Activated T-helper 1 cell treated with anti-CD3 and anti-CD28 coated beads, Interleukin-12 subunit alpha, Interleukin-12 subunit beta, Interleukin-2, Interleukin-4 antibody, amounts not matched to agents 30 ng/mL and 10 ng/mL and 1 ng/mL, durations not matched to agents 14 hours and 24 hours and 36 hours (primary cell): ENCODE measurements at regions not wholly inside any gene's neighbourhood (a gene's known extent, or its start where the extent isn't known, plus 50 kb on each side); places are given as distances from the start of the nearest gene placed in this dataset.

ENCODE experiments used
- DNase-seq: peaks from one replicate; pipeline ENCODE4 v3.0.0; 2021; ENCODE audit warnings: low spot score
- H3K27ac Mint-ChIP-seq: one replicate; pipeline ENCODE4 v1.8.0; 2021; ENCODE audit warnings: mild to moderate bottlenecking, mixed read lengths
- H3K27me3 Mint-ChIP-seq: one replicate; pipeline ENCODE4 v1.8.0; 2022; ENCODE audit warnings: mild to moderate bottlenecking, moderate library complexity, mixed read lengths; ENCODE audit not compliant: insufficient read depth
- H3K36me3 Mint-ChIP-seq: one replicate; pipeline ENCODE4 v1.8.0; 2021; ENCODE audit warnings: low read depth, mixed read lengths
- H3K4me1 Mint-ChIP-seq: one replicate; pipeline ENCODE4 v1.8.0; 2021; ENCODE audit warnings: low read depth, mixed read lengths
- H3K4me3 Mint-ChIP-seq: one replicate; pipeline ENCODE4 v1.8.0; 2021; ENCODE audit warnings: mild to moderate bottlenecking, moderate library complexity, mixed read lengths
- H3K9me3 Mint-ChIP-seq: one replicate; pipeline ENCODE4 v1.8.0; 2021; ENCODE audit warnings: mixed read lengths
- intact Hi-C: fragments of 100-400 bp; cut with micrococcal nuclease; formaldehyde crosslinking; loops from one replicate; pipeline ENCODE4 v1.15.1; 2024

GRCh38 chr5:128904805-128905567 is 60.3 kb upstream of the SLC27A6 start:
- Mint-ChIP-seq H3K9me3 (no peaks in the 10 kb centered on the region), H3K4me1 (no peaks in the 10 kb centered on the region), H3K27me3 (no peaks in the 10 kb centered on the region), H3K27ac (no peak overlapping the region), H3K36me3 (no peaks in the 10 kb centered on the region), H3K4me3 (no peak overlapping the region)
- intact Hi-C loops: loop anchor here (1.0 to 2.0 kb wide), 3 partner anchors 221 to 863 kb away; no protein-coding TSS in a partner anchor
- DNase-seq: no peak

GRCh38 chr5:128905568-128906110 is 59.6 kb upstream of the SLC27A6 start:
- DNase-seq: no peak
- Mint-ChIP-seq H3K27me3 (no peaks in the 10 kb centered on the region), H3K36me3 (no peaks in the 10 kb centered on the region), H3K9me3 (no peaks in the 10 kb centered on the region), H3K4me1 (no peaks in the 10 kb centered on the region), H3K27ac (no peak overlapping the region), H3K4me3 (no peak overlapping the region)
- intact Hi-C loops: loop anchor here (1.0 to 2.0 kb wide), 3 partner anchors 221 to 863 kb away; no protein-coding TSS in a partner anchor

GRCh38 chr5:128913551-128913950 is 51.7 kb upstream of the SLC27A6 start:
- H3K27ac Mint-ChIP-seq: no peak overlapping the region
- no peaks in the 10 kb centered on the region for H3K4me1 Mint-ChIP-seq
- DNase-seq: no peak
- no peaks in the 10 kb centered on the region for H3K36me3 Mint-ChIP-seq
- no peaks in the 10 kb centered on the region for H3K9me3 Mint-ChIP-seq
- intact Hi-C loops: no loop called here
- no peak overlapping the region for H3K4me3 Mint-ChIP-seq
- H3K27me3 Mint-ChIP-seq: no peaks in the 10 kb centered on the region
